ENCODE measurements at regions not wholly inside any gene's neighbourhood (a gene's known extent, or its start where the extent isn't known, plus 50 kb on each side); places are given as distances from the start of the nearest gene placed in this dataset.

DNA sequence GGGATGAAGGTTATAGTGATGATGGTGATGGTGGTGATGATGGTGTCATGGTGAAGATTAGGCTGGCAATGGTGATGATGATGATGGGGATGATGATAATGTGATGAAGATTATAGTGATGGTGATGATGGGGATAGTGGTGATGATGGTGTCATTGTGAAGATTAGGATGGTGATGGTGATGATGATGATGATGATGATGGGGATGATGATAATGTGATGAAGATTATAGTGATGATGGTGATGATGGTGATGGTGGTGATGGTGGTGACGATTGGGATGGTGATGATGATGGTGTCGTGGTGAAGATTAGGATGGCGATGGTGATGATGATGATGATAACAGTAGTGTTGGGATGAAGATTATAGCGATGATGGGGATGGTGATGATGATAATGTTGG is 285.1 kb upstream of the AJAP1 start:
- TF ChIP-seq JUND (IDR thresholded peaks at IDR 0.05) (no peak), RAD21 (IDR thresholded peaks at IDR 0.05) (no peak), SP1 (IDR thresholded peaks at IDR 0.05) (no peak)
- TF ChIP-seq, protein P1, sequence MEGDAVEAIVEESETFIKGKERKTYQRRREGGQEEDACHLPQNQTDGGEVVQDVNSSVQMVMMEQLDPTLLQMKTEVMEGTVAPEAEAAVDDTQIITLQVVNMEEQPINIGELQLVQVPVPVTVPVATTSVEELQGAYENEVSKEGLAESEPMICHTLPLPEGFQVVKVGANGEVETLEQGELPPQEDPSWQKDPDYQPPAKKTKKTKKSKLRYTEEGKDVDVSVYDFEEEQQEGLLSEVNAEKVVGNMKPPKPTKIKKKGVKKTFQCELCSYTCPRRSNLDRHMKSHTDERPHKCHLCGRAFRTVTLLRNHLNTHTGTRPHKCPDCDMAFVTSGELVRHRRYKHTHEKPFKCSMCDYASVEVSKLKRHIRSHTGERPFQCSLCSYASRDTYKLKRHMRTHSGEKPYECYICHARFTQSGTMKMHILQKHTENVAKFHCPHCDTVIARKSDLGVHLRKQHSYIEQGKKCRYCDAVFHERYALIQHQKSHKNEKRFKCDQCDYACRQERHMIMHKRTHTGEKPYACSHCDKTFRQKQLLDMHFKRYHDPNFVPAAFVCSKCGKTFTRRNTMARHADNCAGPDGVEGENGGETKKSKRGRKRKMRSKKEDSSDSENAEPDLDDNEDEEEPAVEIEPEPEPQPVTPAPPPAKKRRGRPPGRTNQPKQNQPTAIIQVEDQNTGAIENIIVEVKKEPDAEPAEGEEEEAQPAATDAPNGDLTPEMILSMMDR (IDR thresholded peaks at IDR 0.05; ENCODE audit: low read depth, low read length, missing input control): no peak
- TF ChIP-seq, protein P2, sequence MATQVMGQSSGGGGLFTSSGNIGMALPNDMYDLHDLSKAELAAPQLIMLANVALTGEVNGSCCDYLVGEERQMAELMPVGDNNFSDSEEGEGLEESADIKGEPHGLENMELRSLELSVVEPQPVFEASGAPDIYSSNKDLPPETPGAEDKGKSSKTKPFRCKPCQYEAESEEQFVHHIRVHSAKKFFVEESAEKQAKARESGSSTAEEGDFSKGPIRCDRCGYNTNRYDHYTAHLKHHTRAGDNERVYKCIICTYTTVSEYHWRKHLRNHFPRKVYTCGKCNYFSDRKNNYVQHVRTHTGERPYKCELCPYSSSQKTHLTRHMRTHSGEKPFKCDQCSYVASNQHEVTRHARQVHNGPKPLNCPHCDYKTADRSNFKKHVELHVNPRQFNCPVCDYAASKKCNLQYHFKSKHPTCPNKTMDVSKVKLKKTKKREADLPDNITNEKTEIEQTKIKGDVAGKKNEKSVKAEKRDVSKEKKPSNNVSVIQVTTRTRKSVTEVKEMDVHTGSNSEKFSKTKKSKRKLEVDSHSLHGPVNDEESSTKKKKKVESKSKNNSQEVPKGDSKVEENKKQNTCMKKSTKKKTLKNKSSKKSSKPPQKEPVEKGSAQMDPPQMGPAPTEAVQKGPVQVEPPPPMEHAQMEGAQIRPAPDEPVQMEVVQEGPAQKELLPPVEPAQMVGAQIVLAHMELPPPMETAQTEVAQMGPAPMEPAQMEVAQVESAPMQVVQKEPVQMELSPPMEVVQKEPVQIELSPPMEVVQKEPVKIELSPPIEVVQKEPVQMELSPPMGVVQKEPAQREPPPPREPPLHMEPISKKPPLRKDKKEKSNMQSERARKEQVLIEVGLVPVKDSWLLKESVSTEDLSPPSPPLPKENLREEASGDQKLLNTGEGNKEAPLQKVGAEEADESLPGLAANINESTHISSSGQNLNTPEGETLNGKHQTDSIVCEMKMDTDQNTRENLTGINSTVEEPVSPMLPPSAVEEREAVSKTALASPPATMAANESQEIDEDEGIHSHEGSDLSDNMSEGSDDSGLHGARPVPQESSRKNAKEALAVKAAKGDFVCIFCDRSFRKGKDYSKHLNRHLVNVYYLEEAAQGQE (IDR thresholded peaks at IDR 0.05): no peak
